Amygdala (tissue), 56 donors: ENCODE measurements at regions not wholly inside any gene's neighbourhood (a gene's known extent, or its start where the extent isn't known, plus 50 kb on each side); places are given as distances from the start of the nearest gene placed in this dataset.
A peak's percentile ranks its signal among the peaks of the same experiment; 100 is the strongest.

Source experiments
- DNase-seq, 56 donors: peaks; one replicate each; lab custom pipeline; 2025; lab: John Stamatoyannopoulos, UW

GRCh38 chr7:18400275-18400674 lies 95.3 kb upstream of the HDAC9 start:
- no peak for DNase-seq

- no peak for DNase-seq
Observed at GRCh38 chr7:18400726-18401125, 94.8 kb upstream of the HDAC9 start.

DNA sequence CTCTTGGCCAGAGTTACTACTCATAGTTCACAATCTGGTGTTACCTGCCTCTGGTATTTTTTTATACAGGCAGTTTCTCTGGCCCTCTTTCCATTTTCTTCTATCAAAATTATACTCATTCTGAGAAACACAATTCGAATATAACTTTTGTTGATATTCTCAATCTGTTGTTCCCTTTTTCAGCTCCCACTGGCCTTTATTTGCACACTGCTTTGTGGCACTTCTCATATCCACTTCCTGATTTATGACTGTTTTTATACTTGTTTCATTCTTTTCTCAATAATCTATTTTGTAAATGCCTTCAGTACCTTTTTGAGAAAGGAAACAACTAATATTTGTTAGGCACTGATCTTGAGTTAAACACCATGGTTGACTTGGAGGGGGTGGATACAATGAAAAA lies 93.8 kb upstream of the HDAC9 start:
- DNase-seq = no peak

- no peak for DNase-seq
Observed at GRCh38 chr7:18402488-18403183, 92.9 kb upstream of the HDAC9 start.

DNA sequence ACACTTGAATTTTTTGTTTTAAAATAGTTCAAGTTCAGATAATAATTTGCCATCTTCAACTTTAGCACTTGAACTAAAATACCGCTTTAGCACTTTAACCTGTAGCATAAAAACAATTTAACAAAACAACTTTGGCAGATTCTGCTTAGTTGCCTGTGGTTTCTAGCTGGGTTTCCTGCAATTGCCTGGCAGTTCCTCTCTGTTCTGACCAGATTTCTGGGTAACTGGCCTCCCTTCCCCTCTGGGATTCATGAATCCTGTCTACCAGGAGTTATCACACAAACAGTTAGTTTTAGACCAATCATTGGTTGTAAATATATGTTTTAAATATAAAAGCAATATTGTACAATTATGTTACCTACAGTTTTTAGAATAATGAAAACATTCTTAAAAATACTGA lies 89.8 kb upstream of the HDAC9 start:
- no peak for DNase-seq

DNA sequence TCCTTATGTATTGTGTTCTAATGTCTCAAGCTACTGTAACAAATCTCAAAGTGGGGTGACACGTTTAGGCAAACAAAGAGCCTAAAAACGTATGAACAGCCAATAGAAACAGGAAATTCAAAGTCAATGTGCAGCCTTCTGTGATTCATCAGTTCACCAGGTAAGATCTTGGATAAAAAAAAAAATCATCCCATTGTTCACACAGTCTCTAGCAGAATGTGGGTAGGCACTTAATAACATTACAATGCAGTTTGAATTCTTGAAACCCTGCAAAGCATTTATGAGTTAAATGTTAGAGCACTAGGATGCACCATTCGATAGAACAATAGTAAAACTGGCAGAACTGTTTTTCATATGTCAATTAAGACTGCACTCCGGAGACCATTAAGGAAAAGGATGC lies 88.2 kb upstream of the HDAC9 start:
- DNase-seq = no peak

GRCh38 chr7:18408461-18408860 lies 87.1 kb upstream of the HDAC9 start:
- no peak for DNase-seq

DNA sequence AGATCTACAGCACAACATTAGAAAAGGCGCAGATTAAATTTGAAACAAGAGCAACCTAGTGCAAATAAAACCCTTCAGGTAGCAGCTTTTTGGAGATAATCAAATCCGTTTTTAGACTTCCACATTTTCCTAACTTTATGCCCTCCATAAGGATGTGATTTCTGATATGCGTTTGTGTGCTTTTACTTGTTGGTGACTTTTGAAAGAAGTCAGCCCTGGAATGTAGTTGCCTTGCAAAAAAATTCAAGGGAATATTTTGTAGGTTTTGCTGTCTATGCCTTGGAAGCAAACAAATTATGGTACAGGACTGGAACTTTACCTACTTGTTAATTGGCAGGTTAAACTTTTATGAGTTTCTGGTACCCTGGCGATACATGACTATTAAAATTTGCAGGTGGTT lies 86.7 kb upstream of the HDAC9 start:
- DNase-seq = no peak

- no peak for DNase-seq
Observed at GRCh38 chr7:18413447-18413846, 82.1 kb upstream of the HDAC9 start.

DNA sequence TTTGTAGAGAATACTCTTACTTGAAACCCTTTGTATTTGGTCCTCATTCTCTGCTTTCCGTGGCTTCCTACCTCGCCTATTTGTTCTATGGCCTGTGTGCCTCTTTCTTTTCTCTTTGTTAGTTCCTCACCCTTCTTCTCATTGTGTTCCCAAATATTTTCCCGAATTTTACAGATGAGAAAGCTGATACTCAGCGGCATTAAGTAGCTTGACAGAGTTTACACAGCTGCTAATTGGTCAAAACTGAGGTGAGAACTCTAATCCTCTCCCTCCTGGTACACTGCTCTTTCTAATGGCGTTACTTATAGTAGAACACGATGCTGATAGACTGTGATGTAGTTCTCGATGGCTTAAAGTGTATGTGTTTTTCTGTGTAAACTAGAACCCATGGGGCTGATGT lies 80.7 kb upstream of the HDAC9 start:
- DNase-seq = no peak

DNA sequence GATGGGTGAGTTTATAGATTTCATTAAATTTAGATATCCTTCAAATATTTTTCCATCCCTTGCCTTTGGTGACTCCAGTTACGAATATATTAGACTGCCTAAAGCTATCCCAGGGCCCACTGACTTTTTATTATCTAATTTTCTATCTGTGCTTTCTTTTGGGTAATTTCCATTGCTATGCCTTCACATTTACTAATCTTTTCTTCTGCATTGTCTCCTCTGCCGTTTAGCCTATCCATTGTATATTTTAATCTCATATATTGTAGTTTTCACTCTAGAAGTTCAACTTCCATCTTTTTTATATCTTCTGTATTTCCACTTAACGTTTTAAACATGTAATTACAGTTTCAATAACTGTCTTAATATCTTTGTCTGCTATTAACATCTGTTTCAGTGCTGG lies 78.6 kb upstream of the HDAC9 start:
- no peak for DNase-seq

GRCh38 chr7:18419456-18419855 lies 76.1 kb upstream of the HDAC9 start:
- DNase-seq = no peak

DNA sequence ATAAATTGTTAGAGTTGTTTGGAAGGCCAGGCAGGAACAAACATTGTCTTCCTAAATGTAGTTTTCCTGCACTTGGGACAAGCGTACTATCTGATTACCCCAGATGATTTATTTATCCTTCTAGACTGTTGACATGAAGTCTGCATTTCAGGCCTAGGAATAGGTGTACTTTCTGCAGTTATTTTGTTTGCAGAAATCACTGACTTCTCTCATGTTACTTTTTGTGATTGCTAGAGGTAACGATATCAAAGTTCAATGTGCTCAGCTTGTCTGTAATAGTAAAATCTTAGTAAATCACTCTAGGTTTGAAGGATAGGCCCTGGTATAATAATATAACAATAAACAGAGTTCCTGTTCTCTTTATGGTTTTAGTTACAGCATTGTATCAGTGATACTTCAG lies 75.4 kb upstream of the HDAC9 start:
- DNase-seq = no peak

- DNase-seq = no peak
Observed at GRCh38 chr7:18420748-18421147, 74.8 kb upstream of the HDAC9 start.

DNA sequence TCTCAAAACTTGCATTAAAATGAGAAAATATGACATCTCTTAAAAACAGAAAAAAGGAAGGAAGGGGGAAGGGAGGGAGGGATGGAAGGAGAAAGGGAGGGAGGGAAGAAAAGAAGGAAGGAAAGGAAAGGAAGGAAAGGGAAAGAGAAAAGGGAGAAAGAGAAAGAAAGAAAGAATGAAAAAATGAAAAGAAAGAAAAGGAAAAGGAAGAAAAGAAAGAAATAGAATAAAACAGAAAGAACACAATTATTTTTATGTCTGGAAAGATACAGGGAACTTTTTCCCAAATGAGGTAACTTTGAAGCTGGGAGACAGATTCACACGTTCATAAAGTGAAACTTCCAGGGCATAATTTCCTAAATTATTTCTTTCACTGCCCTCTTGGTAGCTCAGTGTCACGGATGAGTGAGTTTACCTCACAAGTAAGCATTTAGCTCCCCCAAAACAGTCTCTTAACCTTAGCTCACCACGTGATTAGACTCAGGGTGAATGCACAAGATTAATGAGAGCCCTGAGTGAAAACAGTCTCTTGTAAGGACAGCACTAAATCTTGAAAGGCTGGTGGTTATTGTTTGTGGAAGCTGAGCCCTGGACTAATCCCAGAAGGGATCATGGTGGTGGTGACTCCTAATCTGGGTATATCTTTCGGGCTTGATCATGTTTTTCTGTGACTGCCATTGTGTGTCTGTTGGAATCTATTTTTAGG lies 74.1 kb upstream of the HDAC9 start:
- no peak for DNase-seq

- peak in 7 of 56 donors; percentile 2 to 19 (median 7) for DNase-seq
Observed at GRCh38 chr7:18425227-18425626, 70.3 kb upstream of the HDAC9 start.

- DNase-seq = no peak
Observed at GRCh38 chr7:18425838-18426445, 69.6 kb upstream of the HDAC9 start.

DNA sequence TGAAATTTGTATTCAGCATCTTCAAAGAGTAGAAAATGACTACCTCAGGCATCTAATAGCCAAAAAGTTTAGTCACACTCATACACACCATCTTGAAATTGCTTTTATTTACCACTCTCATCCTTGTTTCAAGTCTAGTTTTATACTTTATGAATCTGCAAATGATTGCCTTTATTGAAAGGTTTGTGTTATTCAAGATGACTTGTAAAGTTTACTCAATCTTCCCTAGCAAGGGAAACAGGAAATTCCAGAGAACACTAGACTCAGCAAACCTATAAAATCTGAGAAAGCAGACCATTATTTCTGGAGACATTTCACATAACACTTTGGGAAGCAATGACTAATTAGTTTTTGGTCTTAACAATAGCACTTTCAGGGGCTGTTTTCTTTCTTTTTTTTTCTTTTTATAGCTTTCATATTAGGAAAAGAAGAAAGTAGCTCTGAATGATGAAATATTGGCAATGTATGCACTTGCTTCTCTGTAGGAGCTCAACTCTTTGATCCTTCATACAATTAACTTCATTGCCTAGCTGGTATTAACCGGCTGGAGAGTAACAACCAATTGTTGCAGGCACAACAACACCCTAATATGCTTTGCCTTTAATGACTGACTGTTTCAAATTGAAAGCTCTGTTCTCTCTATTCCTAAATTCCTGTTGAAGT lies 68.9 kb upstream of the HDAC9 start:
- no peak for DNase-seq

- DNase-seq = no peak
Observed at GRCh38 chr7:18429547-18429946, 66.0 kb upstream of the HDAC9 start.

DNA sequence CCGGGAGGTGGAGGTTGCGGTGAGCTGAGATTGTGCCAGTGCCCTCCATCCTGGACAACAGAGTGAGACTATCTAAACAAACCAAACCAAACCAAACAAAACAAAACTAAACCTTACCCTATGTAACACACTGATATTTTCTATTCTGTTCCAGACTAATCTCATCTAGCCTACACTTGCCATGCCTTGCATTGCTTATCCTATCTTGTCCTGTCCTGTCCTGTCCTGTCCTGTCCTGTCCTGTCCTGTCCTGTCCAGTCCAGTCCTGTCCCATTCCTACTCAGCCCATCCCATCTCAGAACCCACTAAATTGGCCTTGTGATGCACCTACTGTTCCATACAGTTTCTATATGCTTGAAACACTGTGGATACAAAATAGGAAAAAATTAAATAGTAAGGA lies 64.7 kb upstream of the HDAC9 start:
- no peak for DNase-seq

DNA sequence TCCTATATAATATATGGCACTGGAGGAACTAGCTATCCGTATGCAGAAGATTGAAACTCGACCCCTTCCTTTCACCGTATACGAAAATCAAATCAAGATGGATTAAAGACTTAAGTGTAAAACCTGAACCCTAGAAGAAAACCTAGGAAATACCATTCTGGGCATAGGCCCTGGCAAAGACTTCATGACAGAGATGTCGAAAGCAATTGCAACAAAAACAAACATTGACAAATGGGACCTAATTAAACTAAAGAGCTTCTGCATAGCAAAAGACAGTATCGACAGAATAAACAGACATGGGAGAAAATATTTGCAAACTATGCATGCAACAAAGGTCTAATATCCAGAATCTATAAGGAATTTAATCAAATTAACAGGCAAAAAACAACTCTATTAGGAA lies 61.4 kb upstream of the HDAC9 start:
- DNase-seq = no peak

- no peak for DNase-seq
Observed at GRCh38 chr7:18437101-18437500, 58.4 kb upstream of the HDAC9 start.
